Adrenal gland (tissue), 9 donors: ENCODE measurements at regions not wholly inside any gene's neighbourhood (a gene's known extent, or its start where the extent isn't known, plus 50 kb on each side); places are given as distances from the start of the nearest gene placed in this dataset.
A peak's percentile ranks its signal among the peaks of the same experiment; 100 is the strongest.
"Not testable (repeated sequence)": the region's sequence is repeated elsewhere in the genome, so short reads cannot be mapped to it uniquely, and the experiment has no call there.

Experiments
- DNase-seq, 7 donors: peaks; one replicate each; pipeline ENCODE4 v3.0.0-alpha.2; 2019 to 2020
- H3K27ac ChIP-seq, 5 donors: fragments of 200-600 bp; sonication (generic) in 4 of 5; 1 replicate in 3 of 5; 2 replicates in 2 of 5; pipeline versions ENCODE4 v1.5.1 to v1.8.0; 2016 to 2020; ENCODE audit warnings: mild to moderate bottlenecking in 1 of 5
- H3K27me3 ChIP-seq: fragments of 200-600 bp; 2 replicates; pipeline ENCODE4 v1.8.0; 2021
- H3K36me3 ChIP-seq, 2 donors: fragments of 200-600 bp; replicated peaks in 1 of 2; 1 replicate in 1 of 2; 2 replicates in 1 of 2; pipeline versions ENCODE4 v1.5.1 to v1.8.0; 2018 to 2022
- H3K4me1 ChIP-seq, 2 donors: fragments of 200-600 bp; replicated peaks in 1 of 2; 1 replicate in 1 of 2; 2 replicates in 1 of 2; pipeline versions ENCODE4 v1.5.1 to v1.8.0; 2018 to 2021
- H3K4me3 ChIP-seq, 4 donors: fragments of 200-600 bp; sonication (generic) in 3 of 4; one replicate each; pipeline ENCODE4 v1.5.1; 2016 to 2018
- H3K9me3 ChIP-seq, 3 donors: fragments of 200-600 bp; sonication (generic) in 1 of 3; replicated peaks in 1 of 3; 1 replicate in 2 of 3; 2 replicates in 1 of 3; pipeline versions ENCODE4 v1.5.1 to v1.8.0; 2016 to 2021
- POLR2A ChIP-seq, 2 donors: fragments of 450-650 bp; IDR thresholded peaks; one replicate each; pipeline ENCODE4 v1.6.1; 2017; ENCODE audit warnings: antibody characterized with exemption in 2 of 2, mild to moderate bottlenecking in 2 of 2, moderate library complexity in 1 of 2
- WGBS, 4 donors: extraction: QIAGEN DNeasy Blood & Tissue Kit in 2 of 4; methylation state at CpG; one replicate each; pipeline versions ENCODE4 v1.1.5 to v1.1.7; 2013 to 2017; 5-methylcytosine and 5-hydroxymethylcytosine counted together
- intact Hi-C, 2 donors: fragments of 100-400 bp; cut with DNase I; formaldehyde crosslinking; loops; one replicate each; pipeline versions ENCODE4 v1.14.1 to v1.15.0; 2022 to 2023
- TF ChIP-seq, protein P1 (sequence below), 6 experiments: fragments of 450-650 bp in 4 of 6; fragments of 200-600 bp in 2 of 6; sonication (generic) in 1 of 6; IDR thresholded peaks; 1 replicate in 5 of 6; 2 replicates in 1 of 6; pipeline versions ENCODE4 v1.5.1 to v1.8.0; 2016 to 2021; ENCODE audit warnings: antibody characterized with exemption in 6 of 6, mild to moderate bottlenecking in 2 of 6, moderate library complexity in 1 of 6
- donor health status: healthy with polysubstance abuse.
- donor health status: Bipolar disorder and iron deficiency.
- donor health status: DM: yes; HTN: yes; CAD: no.
- donor health status: DM: no; HTN: no; CAD: no.
- donor health status: DM: no; HTN: no; CAD: no.

DNA sequence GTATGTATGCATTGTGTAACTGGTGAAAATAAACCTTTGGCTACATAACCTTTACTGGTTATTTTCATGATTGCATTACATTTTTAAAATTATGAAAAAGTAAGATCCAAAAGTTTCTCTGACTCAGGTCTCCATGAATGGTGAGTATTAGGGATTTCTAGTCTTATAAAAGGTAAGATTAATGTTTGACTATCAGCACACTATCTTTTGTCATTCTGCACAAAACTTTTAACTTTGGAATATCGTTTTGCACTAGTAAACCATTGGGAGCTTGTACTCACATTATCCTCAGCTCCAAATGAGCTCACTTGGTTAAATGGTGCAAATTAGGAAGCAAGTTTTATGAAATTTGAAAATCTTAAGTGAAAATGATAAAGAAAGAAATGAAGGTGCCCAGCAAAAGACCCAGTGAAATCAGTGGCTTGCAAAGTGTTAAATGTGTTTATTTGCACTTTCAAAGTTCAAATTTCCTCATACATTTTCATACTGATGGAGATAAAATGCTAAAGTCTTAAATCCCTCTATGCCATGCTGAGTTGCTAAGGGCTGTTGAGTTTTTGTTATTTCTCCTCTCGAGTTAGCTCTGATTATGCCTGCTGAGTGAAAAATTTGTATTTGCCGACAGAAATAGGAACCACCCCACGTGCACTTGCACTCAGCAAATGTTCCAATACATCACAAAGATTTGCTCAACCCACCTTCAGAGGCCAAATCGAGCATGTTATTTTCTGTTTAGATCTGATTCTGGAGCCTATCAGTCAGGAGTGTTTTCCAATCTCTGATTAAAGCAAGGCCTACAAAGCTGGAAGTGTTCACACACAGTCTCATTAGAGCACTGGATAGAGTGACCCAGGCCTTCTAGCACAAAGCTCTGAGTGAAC is 885.7 kb downstream of the NR2F1-AS1 start:
- no peak for DNase-seq
- no peaks in the 10 kb centered on the region for H3K9me3 ChIP-seq
- no peaks in the 10 kb centered on the region for H3K36me3 ChIP-seq
- H3K27ac ChIP-seq: peak overlapping the region in 1 of 5 donors; percentile 46
- no peaks in the 10 kb centered on the region for H3K4me1 ChIP-seq
- TF ChIP-seq, protein P1, sequence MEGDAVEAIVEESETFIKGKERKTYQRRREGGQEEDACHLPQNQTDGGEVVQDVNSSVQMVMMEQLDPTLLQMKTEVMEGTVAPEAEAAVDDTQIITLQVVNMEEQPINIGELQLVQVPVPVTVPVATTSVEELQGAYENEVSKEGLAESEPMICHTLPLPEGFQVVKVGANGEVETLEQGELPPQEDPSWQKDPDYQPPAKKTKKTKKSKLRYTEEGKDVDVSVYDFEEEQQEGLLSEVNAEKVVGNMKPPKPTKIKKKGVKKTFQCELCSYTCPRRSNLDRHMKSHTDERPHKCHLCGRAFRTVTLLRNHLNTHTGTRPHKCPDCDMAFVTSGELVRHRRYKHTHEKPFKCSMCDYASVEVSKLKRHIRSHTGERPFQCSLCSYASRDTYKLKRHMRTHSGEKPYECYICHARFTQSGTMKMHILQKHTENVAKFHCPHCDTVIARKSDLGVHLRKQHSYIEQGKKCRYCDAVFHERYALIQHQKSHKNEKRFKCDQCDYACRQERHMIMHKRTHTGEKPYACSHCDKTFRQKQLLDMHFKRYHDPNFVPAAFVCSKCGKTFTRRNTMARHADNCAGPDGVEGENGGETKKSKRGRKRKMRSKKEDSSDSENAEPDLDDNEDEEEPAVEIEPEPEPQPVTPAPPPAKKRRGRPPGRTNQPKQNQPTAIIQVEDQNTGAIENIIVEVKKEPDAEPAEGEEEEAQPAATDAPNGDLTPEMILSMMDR (IDR thresholded peaks at IDR 0.05): no peak
- TF ChIP-seq POLR2A (IDR thresholded peaks at IDR 0.05): no peak
- intact Hi-C loops: no loop called here
- WGBS, 4 donors: 58 to 63% (median 61%) methylated on average over 5 of the region's 5 CpGs
- H3K4me3 ChIP-seq: no peak overlapping the region
- no peaks in the 10 kb centered on the region for H3K27me3 ChIP-seq

DNA sequence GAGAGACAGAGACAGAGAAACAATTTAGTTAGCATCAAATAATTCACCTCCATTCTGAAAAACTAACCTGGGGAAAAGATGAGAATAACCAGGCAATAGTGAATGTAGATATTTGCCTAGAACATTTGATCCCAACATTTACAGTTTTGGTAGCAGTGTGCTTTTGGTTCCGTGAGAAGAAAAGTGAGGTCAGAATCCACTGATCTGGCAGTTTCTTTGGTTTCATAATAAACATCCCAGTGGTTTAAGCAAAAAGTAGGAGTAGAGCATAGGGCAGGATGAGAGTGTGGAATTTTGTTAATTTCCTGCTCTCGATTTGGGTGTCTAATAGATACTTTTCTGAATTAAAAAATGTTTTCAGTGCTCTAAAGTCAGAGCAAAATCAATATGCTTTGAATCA is 887.0 kb downstream of the NR2F1-AS1 start:
- H3K36me3 ChIP-seq: no peaks in the 10 kb centered on the region
- H3K27ac ChIP-seq: peak overlapping the region in 1 of 5 donors; percentile 38
- no peaks in the 10 kb centered on the region for H3K9me3 ChIP-seq
- H3K4me3 ChIP-seq: no peak overlapping the region
- H3K4me1 ChIP-seq: no peaks in the 10 kb centered on the region
- 63 to 70% (median 65%) methylated on average over 2 of the region's 2 CpGs for WGBS, 4 donors
- DNase-seq: no peak
- no peak for TF ChIP-seq POLR2A (IDR thresholded peaks at IDR 0.05)
- TF ChIP-seq, protein P1 (IDR thresholded peaks at IDR 0.05): no peak
- H3K27me3 ChIP-seq: no peaks in the 10 kb centered on the region
- intact Hi-C loops: no loop called here

DNA sequence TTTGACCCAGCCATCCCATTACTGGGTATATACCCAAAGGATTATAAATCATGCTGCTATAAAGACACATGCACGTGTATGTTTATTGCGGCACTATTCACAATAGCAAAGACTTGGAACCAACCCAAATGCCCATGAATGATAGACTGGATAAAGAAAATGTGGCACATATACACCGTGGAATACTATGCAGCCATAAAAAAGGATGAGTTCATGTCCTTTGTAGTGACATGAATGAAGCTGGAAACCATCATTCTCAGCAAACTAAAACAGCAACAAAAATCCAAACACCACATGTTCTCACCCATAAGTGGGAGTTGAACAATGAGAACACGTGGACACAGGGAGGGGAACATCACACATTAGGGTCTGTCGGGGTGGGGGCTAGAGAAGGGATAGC is 889.1 kb downstream of the NR2F1-AS1 start:
- intact Hi-C loops, H3K27ac ChIP-seq: not testable (repeated sequence)
- 79 to 96% (median 92%) methylated on average over 5 of the region's 5 CpGs for WGBS, 4 donors

DNA sequence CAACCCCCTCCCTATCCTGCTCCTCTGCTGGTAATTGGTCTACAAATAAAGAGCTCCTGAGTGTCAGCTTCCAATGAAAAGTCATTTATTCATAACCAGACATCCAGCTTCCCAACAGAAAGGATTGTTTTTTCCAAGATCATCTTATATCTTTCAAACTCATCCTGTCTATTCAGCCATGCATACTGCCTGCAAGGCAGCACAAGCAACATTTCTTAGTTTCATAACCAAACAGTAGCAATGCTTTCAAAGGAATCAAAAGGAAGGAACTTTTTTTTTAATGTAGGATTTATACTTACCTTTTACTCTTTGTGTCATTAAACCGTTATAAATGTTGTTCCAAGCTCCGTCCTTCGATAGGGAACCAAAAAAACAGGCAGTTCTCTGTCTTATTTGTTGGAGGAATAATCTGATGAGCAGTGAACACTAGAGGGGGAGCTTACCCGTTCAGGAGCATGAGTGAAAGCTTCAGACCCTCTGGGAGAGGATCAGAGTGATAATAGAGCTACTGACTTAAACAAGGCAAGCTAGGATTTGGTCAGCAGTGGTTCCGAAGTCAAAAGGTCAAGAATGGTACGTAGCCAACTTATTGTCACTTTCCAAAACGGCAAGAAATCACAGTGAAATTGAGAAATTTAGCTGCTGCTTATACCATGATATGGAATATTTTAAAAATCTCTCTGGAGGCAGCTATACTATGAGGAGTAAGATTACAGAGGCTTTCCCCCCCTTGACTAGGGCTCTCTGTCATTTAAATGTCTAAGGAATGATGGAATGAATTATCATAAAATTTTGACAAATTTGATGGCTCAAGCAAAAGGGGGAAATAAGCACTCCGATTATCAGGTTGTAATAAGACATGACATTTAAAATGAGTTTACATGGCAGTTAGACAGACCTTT is 892.9 kb downstream of the NR2F1-AS1 start:
- H3K4me3 ChIP-seq: peak overlapping the region in 1 of 4 donors; percentile 22
- H3K27ac ChIP-seq: peak overlapping the region in 1 of 5 donors; percentile 27
- intact Hi-C loops: no loop called here
- no peaks in the 10 kb centered on the region for H3K9me3 ChIP-seq
- 23 to 32% (median 29%) methylated on average over 8 of the region's 8 CpGs for WGBS, 4 donors
- no peaks in the 10 kb centered on the region for H3K36me3 ChIP-seq
- no peak for DNase-seq
- TF ChIP-seq POLR2A (IDR thresholded peaks at IDR 0.05): no peak
- TF ChIP-seq, protein P1 (IDR thresholded peaks at IDR 0.05): peak in 4 of 6 experiments; percentile 9 to 32 (median 22)
- no peaks in the 10 kb centered on the region for H3K27me3 ChIP-seq
- H3K4me1 ChIP-seq: no peaks in the 10 kb centered on the region

More for the DNA sequence above, 889.1 kb downstream of the NR2F1-AS1 start:
- DNase-seq, H3K36me3 ChIP-seq, H3K4me1 ChIP-seq, H3K27me3 ChIP-seq, H3K9me3 ChIP-seq, H3K4me3 ChIP-seq: not testable (repeated sequence)
